ENCODE measurements at regions not wholly inside any gene's neighbourhood (a gene's known extent, or its start where the extent isn't known, plus 50 kb on each side); places are given as distances from the start of the nearest gene placed in this dataset.

GRCh38 chr3:45332493-45332892 lies 55.9 kb upstream of the LARS2 start:
- TF ChIP-seq SUZ12 (IDR thresholded peaks at IDR 0.05; ENCODE audit: extremely low read depth, insufficient read depth, insufficient read length): no peak
- no peak for TF ChIP-seq YY1 (IDR thresholded peaks at IDR 0.05; ENCODE audit: insufficient read depth, insufficient read length)
- TF ChIP-seq ZNF274 (IDR thresholded peaks at IDR 0.05; ENCODE audit: low read depth, low read length): no peak

Data from NT2/D1 (cell line).